Erythroblast (primary cell): ENCODE measurements at regions not wholly inside any gene's neighbourhood (a gene's known extent, or its start where the extent isn't known, plus 50 kb on each side); places are given as distances from the start of the nearest gene placed in this dataset.

ENCODE experiments used
- GATA1 ChIP-seq: IDR thresholded peaks from 2 replicates; pipeline ENCODE4 v1.6.1; 2011; ENCODE audit warnings: low read depth, mild to moderate bottlenecking, control low read depth, low read length, moderate library complexity
- POLR2A ChIP-seq: IDR thresholded peaks from 2 replicates; pipeline ENCODE4 v1.6.1; 2011; ENCODE audit warnings: mild to moderate bottlenecking, low read length

GRCh38 chr16:62717026-62717425 is 680.8 kb upstream of the CDH8 start:
- no peak for TF ChIP-seq POLR2A
- TF ChIP-seq GATA1: no peak
